PC-3 (cell line): ENCODE measurements at regions not wholly inside any gene's neighbourhood (a gene's known extent, or its start where the extent isn't known, plus 50 kb on each side); places are given as distances from the start of the nearest gene placed in this dataset.
"Not testable (repeated sequence)": the region's sequence is repeated elsewhere in the genome, so short reads cannot be mapped to it uniquely, and the experiment has no call there.

ENCODE experiments used
- ATAC-seq: fragments of 200-7000 bp; cut with Tn5 transposase; 2 replicates; pipeline ENCODE4 v1.9.1; 2020; ENCODE audit warnings: mild to moderate bottlenecking, moderate library complexity
- BruUV-seq: library from RNA; stranded (reverse); fragments of 400-500 nt; replicated peaks from 2 replicates; lab custom pipeline; 2021; lab: Mats Ljungman, UMichigan
- CTCF ChIA-PET: fragments of 300-600 bp; sonication (Branson Sonifier 250); formaldehyde crosslinking; loops from one replicate; lab custom pipeline; 2022; ENCODE audit warnings: antibody characterized with exemption; lab: Charles Lee
- POLR2A ChIA-PET: fragments of 300-600 bp; sonication (Branson Sonifier 250); formaldehyde crosslinking; loops from one replicate; lab custom pipeline; 2022; ENCODE audit warnings: antibody characterized with exemption; ENCODE audit not compliant: unreplicated experiment; lab: Charles Lee
- DNase-seq: peaks from one replicate; pipeline ENCODE4 v3.0.0-alpha.2; 2015
- H2AFZ ChIP-seq: fragments of 300-600 bp; sonication (generic); 2 replicates; pipeline ENCODE4 v1.6.0; 2016; ENCODE audit warnings: antibody characterized with exemption, low read length
- H3F3A ChIP-seq: fragments of 300-600 bp; sonication (generic); one replicate; pipeline ENCODE4 v1.6.0; 2017; ENCODE audit warnings: antibody characterized with exemption, low read length, control low read depth, mild to moderate bottlenecking; ENCODE audit not compliant: unreplicated experiment
- H3K27ac ChIP-seq: fragments of 300-600 bp; sonication (generic); 2 replicates; pipeline ENCODE4 v1.5.1; 2016; ENCODE audit warnings: mild to moderate bottlenecking, low read length
- H3K27me3 ChIP-seq: fragments of 300-600 bp; sonication (generic); 2 replicates; pipeline ENCODE4 v1.6.1; 2016; ENCODE audit warnings: low read length, mixed read lengths
- H3K36me3 ChIP-seq: fragments of 300-600 bp; sonication (generic); 2 replicates; pipeline ENCODE4 v1.6.1; 2016; ENCODE audit warnings: low read depth, mixed run types, low read length, mixed read lengths
- H3K4me1 ChIP-seq: fragments of 300-600 bp; sonication (generic); 2 replicates; pipeline ENCODE4 v1.5.1; 2016; ENCODE audit warnings: low read length; ENCODE audit not compliant: insufficient read depth
- H3K4me2 ChIP-seq: fragments of 300-600 bp; sonication (generic); 2 replicates; pipeline ENCODE4 v1.6.0; 2016; ENCODE audit warnings: low read length
- H3K4me3 ChIP-seq: fragments of 300-600 bp; sonication (generic); 2 replicates; pipeline ENCODE4 v1.5.1; 2016; ENCODE audit warnings: mild to moderate bottlenecking, low read length, mixed read lengths
- H3K79me2 ChIP-seq: fragments of 300-600 bp; sonication (generic); 2 replicates; pipeline ENCODE4 v1.6.1; 2017; ENCODE audit warnings: low read length, mixed read lengths
- H3K9ac ChIP-seq: fragments of 300-600 bp; sonication (generic); 2 replicates; pipeline ENCODE4 v1.6.0; 2016; ENCODE audit warnings: mild to moderate bottlenecking, low read length
- H3K9me2 ChIP-seq: fragments of 300-600 bp; sonication (generic); replicated peaks from 2 replicates; pipeline ENCODE4 v1.6.1; 2016; ENCODE audit warnings: mixed run types, low read length, mixed read lengths
- H3K9me3 ChIP-seq: fragments of 300-600 bp; sonication (generic); 2 replicates; pipeline ENCODE4 v1.6.1; 2016; ENCODE audit warnings: low read length, mixed read lengths
- H4K20me1 ChIP-seq: fragments of 300-600 bp; sonication (generic); 2 replicates; pipeline ENCODE4 v1.6.1; 2016; ENCODE audit warnings: low read length, mixed read lengths
- CTCF ChIP-seq: fragments of 300-600 bp; sonication (generic); conservative IDR thresholded peaks from 2 replicates; pipeline ENCODE4 v1.5.1; 2017; ENCODE audit warnings: antibody characterized with exemption, low read depth, mild to moderate bottlenecking, low read length
- EZH2 ChIP-seq: fragments of 300-600 bp; sonication (generic); IDR thresholded peaks from one replicate; pipeline ENCODE4 v1.6.1; 2017; ENCODE audit warnings: antibody characterized with exemption, mild to moderate bottlenecking, low read length; ENCODE audit not compliant: unreplicated experiment
- EZH2phosphoT487 ChIP-seq: fragments of 300-600 bp; sonication (generic); IDR thresholded peaks from 2 replicates; pipeline ENCODE4 v1.6.1; 2018; ENCODE audit warnings: mild to moderate bottlenecking, antibody characterized with exemption, low read length, borderline replicate concordance
- intact Hi-C: fragments of 100-400 bp; cut with micrococcal nuclease; formaldehyde crosslinking; loops from 2 replicates; pipeline ENCODE4 v1.9.0; 2023

GRCh38 chr11:42778193-42778592, 533.6 kb upstream of the API5 start:
- ATAC-seq (no peak), DNase-seq (no peak)
- H3K9me3 ChIP-seq: no peaks in the 10 kb centered on the region
- no peak overlapping the region for H3K4me3 ChIP-seq
- H3K79me2 ChIP-seq: no peaks in the 10 kb centered on the region
- no peaks in the 10 kb centered on the region for H3K4me1 ChIP-seq
- no TSS peak for BruUV-seq
- intact Hi-C loops: no loop called here
- POLR2A ChIA-PET: no interaction called here
- H2AFZ ChIP-seq: no peak overlapping the region
- H3K27ac ChIP-seq: no peak overlapping the region
- H3K9me2 ChIP-seq: no peaks in the 10 kb centered on the region
- no peaks in the 10 kb centered on the region for H4K20me1 ChIP-seq
- H3F3A ChIP-seq: no peaks in the 10 kb centered on the region
- TF ChIP-seq CTCF: 0 out of 2 replicates have a peak, but pooled peaks have one; percentile 11
- no peak for TF ChIP-seq EZH2phosphoT487
- H3K9ac ChIP-seq: no peak overlapping the region
- CTCF ChIA-PET: no interaction called here
- H3K36me3 ChIP-seq: no peaks in the 10 kb centered on the region
- H3K27me3 ChIP-seq: no peaks in the 10 kb centered on the region
- no peak overlapping the region for H3K4me2 ChIP-seq

DNA sequence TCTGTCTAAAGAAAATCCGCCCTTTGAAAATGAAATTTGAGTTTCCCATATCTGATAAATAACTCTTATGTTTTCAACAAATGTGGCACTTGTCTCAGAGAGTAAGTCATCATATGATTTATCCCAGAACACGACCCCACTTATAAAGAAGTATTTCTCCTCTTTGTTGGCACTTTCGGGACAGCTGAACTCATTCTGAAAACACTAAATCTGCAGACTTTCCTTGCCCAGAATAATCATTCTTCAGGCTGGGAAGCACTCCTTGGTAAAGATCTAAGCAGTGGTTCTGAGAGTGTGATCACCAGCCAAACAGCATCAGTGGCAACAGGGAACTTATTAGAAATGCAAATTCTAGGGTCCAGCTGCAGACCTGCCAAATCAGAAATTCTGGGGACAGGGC, 532.2 kb upstream of the API5 start:
- Histone ChIP-seq H3K27ac (no peak overlapping the region), H3K9me2 (no peaks in the 10 kb centered on the region), H3K9me3 (no peaks in the 10 kb centered on the region), H3K27me3 (no peaks in the 10 kb centered on the region), H4K20me1 (no peaks in the 10 kb centered on the region), H3K79me2 (no peaks in the 10 kb centered on the region), H3K36me3 (no peaks in the 10 kb centered on the region), H3K4me2 (no peak overlapping the region), H3K4me1 (no peaks in the 10 kb centered on the region), H3F3A (no peaks in the 10 kb centered on the region), H2AFZ (no peak overlapping the region), H3K4me3 (no peak overlapping the region), H3K9ac (no peak overlapping the region)
- intact Hi-C loops: no loop called here
- CTCF ChIA-PET: no interaction called here
- ATAC-seq (no peak), DNase-seq (no peak)
- no TSS peak for BruUV-seq
- POLR2A ChIA-PET: no interaction called here
- TF ChIP-seq CTCF (no peak), EZH2phosphoT487 (no peak), EZH2 (no peak)

DNA sequence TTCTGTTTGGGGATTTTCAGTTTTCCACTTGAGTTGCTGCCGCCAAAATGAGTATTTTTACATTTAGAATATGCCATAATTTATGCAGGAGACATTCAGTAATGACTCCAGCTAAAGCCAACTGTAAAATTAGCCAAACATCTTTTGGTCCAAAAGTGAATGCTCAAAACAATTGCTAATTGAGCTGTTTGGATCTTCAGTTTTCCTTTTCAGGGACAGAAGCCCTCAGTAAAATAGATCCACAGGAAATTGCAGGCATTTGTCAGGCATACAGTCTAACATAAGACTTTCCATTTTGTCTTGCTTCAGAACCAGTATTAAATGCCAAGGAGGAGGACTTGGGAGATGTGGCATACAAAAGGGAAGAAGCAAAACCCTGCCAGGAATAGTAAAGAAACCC, 524.8 kb upstream of the API5 start:
- ATAC-seq (no peak), DNase-seq (no peak)
- no TSS peak for BruUV-seq
- Histone ChIP-seq H3F3A (no peaks in the 10 kb centered on the region), H3K9me3 (no peaks in the 10 kb centered on the region), H3K27me3 (no peaks in the 10 kb centered on the region), H3K4me3 (no peak overlapping the region), H2AFZ (no peak overlapping the region), H3K4me1 (no peaks in the 10 kb centered on the region), H3K27ac (no peak overlapping the region), H3K36me3 (no peaks in the 10 kb centered on the region), H3K9me2 (no peaks in the 10 kb centered on the region), H3K9ac (no peak overlapping the region), H3K4me2 (no peak overlapping the region), H4K20me1 (no peaks in the 10 kb centered on the region), H3K79me2 (no peaks in the 10 kb centered on the region)
- intact Hi-C loops: no loop called here
- ChIA-PET POLR2A (no interaction called here), CTCF (no interaction called here)
- TF ChIP-seq CTCF: no peak
- no peak for TF ChIP-seq EZH2
- no peak for TF ChIP-seq EZH2phosphoT487

GRCh38 chr11:42795483-42795882, 516.3 kb upstream of the API5 start:
- ATAC-seq, H2AFZ ChIP-seq, H3K36me3 ChIP-seq, H3K9me2 ChIP-seq, H3K9ac ChIP-seq, H4K20me1 ChIP-seq, H3K9me3 ChIP-seq, H3K27ac ChIP-seq, DNase-seq, CTCF ChIA-PET, BruUV-seq, POLR2A ChIA-PET, H3K27me3 ChIP-seq, intact Hi-C loops, H3K79me2 ChIP-seq, H3K4me1 ChIP-seq, H3K4me3 ChIP-seq, H3F3A ChIP-seq, H3K4me2 ChIP-seq: not testable (repeated sequence)
